NB4 (cell line): ENCODE measurements at regions not wholly inside any gene's neighbourhood (a gene's known extent, or its start where the extent isn't known, plus 50 kb on each side); places are given as distances from the start of the nearest gene placed in this dataset.

Source experiments
- CTCF ChIP-seq: IDR thresholded peaks from one replicate; pipeline ENCODE4 v1.5.1; 2012; ENCODE audit warnings: low read depth, low read length
- MAX ChIP-seq: IDR thresholded peaks from 2 replicates; pipeline ENCODE4 v1.6.1; 2011; ENCODE audit warnings: low read depth, low read length
- POLR2A ChIP-seq: IDR thresholded peaks from 2 replicates; pipeline ENCODE4 v1.6.1; 2011; ENCODE audit warnings: mild to moderate bottlenecking; ENCODE audit not compliant: insufficient read length; ENCODE audit errors: extremely low read depth

GRCh38 chr2:71785516-71785981 lies 332.2 kb downstream of the DYSF start:
- TF ChIP-seq POLR2A: no peak
- TF ChIP-seq CTCF: no peak
- no peak for TF ChIP-seq MAX
